ENCODE measurements at regions not wholly inside any gene's neighbourhood (a gene's known extent, or its start where the extent isn't known, plus 50 kb on each side); places are given as distances from the start of the nearest gene placed in this dataset.

DNA sequence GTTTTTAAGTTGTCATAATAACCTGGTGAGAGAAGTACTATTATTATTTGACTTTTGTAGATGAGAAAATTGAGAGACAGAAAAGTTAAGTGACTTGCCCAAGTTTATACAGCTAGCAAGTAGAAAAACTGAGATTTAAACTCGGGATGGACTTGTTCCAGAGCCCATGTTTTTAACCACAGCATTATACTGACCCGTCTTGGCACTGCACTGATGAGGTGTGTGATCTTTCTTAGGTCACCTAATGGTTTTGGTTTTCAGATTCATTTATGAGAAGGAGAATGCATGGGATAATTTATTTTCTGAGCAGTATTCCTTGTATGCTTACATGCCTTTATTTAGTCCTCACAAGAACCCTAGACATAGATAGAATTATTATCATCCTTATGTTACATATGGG is 201.8 kb upstream of the CDKN2B start:
- TF ChIP-seq, protein P1, sequence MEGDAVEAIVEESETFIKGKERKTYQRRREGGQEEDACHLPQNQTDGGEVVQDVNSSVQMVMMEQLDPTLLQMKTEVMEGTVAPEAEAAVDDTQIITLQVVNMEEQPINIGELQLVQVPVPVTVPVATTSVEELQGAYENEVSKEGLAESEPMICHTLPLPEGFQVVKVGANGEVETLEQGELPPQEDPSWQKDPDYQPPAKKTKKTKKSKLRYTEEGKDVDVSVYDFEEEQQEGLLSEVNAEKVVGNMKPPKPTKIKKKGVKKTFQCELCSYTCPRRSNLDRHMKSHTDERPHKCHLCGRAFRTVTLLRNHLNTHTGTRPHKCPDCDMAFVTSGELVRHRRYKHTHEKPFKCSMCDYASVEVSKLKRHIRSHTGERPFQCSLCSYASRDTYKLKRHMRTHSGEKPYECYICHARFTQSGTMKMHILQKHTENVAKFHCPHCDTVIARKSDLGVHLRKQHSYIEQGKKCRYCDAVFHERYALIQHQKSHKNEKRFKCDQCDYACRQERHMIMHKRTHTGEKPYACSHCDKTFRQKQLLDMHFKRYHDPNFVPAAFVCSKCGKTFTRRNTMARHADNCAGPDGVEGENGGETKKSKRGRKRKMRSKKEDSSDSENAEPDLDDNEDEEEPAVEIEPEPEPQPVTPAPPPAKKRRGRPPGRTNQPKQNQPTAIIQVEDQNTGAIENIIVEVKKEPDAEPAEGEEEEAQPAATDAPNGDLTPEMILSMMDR (IDR thresholded peaks at IDR 0.05): no peak
- no peak for TF ChIP-seq POLR2AphosphoS5 (IDR thresholded peaks at IDR 0.05)
- TF ChIP-seq POLR2A (IDR thresholded peaks at IDR 0.05): no peak

Data from prostate gland (tissue), 2 donors.